Panc1 (cell line): ENCODE measurements at regions not wholly inside any gene's neighbourhood (a gene's known extent, or its start where the extent isn't known, plus 50 kb on each side); places are given as distances from the start of the nearest gene placed in this dataset.

ENCODE experiments used
- POLR2AphosphoS5 ChIP-seq: IDR thresholded peaks from 2 replicates; pipeline ENCODE4 v1.6.1; 2012; ENCODE audit warnings: mild to moderate bottlenecking, low read depth, low read length, moderate library complexity
- TF ChIP-seq, protein P1 (sequence below): fragments of 450-650 bp; IDR thresholded peaks from 2 replicates; pipeline ENCODE4 v1.5.1; 2017; ENCODE audit warnings: mild to moderate bottlenecking

DNA sequence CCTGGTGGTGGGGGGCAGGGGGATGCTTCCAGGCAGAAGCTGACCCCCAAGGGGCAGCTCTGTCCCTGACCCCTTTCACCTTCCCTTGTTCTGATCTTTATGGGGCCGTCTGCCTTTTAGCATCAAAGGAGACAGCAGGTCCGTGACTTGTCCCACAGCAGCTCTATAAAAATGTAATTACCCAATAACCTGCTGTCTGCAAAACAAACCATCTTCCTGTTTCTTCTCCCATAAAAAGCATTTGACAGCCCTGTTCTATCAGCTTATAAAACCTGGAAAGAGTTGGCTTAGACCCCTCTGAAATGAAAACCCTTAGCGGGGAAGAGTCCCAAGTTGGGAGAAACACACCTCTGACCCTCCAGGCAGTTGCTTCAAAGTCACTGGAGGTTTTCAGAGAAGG lies 416.9 kb downstream of the MED13L start:
- TF ChIP-seq, protein P1, sequence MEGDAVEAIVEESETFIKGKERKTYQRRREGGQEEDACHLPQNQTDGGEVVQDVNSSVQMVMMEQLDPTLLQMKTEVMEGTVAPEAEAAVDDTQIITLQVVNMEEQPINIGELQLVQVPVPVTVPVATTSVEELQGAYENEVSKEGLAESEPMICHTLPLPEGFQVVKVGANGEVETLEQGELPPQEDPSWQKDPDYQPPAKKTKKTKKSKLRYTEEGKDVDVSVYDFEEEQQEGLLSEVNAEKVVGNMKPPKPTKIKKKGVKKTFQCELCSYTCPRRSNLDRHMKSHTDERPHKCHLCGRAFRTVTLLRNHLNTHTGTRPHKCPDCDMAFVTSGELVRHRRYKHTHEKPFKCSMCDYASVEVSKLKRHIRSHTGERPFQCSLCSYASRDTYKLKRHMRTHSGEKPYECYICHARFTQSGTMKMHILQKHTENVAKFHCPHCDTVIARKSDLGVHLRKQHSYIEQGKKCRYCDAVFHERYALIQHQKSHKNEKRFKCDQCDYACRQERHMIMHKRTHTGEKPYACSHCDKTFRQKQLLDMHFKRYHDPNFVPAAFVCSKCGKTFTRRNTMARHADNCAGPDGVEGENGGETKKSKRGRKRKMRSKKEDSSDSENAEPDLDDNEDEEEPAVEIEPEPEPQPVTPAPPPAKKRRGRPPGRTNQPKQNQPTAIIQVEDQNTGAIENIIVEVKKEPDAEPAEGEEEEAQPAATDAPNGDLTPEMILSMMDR, result no peak
- no peak for TF ChIP-seq POLR2AphosphoS5
